H9 (cell line): ENCODE measurements at regions not wholly inside any gene's neighbourhood (a gene's known extent, or its start where the extent isn't known, plus 50 kb on each side); places are given as distances from the start of the nearest gene placed in this dataset.

Source experiments
- DNase-seq: peaks from one replicate; pipeline ENCODE4 v3.0.0-alpha.2; 2017
- H2AFZ ChIP-seq: one replicate; pipeline ENCODE4 v1.6.1; 2013; ENCODE audit warnings: mild to moderate bottlenecking, low read length, control low read depth, moderate library complexity
- H2AK5ac ChIP-seq: 2 replicates; pipeline ENCODE4 v1.6.1; 2013; ENCODE audit warnings: low read length, control low read depth, mixed read lengths; ENCODE audit not compliant: insufficient read length
- H2BK120ac ChIP-seq: one replicate; pipeline ENCODE4 v1.6.1; 2013; ENCODE audit warnings: low read depth, mild to moderate bottlenecking, low read length, control low read depth, inconsistent platforms; ENCODE audit not compliant: poor library complexity, severe bottlenecking
- H2BK12ac ChIP-seq: 2 replicates; pipeline ENCODE4 v1.6.1; 2013; ENCODE audit warnings: low read length, control low read depth, mixed read lengths, low read depth; ENCODE audit not compliant: insufficient read length
- H2BK15ac ChIP-seq: 2 replicates; pipeline ENCODE4 v1.6.1; 2013; ENCODE audit warnings: low read depth, low read length, control low read depth
- H2BK20ac ChIP-seq: one replicate; pipeline ENCODE4 v1.6.1; 2013; ENCODE audit warnings: low read depth, mild to moderate bottlenecking, low read length, control low read depth, inconsistent platforms; ENCODE audit not compliant: poor library complexity, severe bottlenecking
- H2BK5ac ChIP-seq: 2 replicates; pipeline ENCODE4 v1.6.1; 2013; ENCODE audit warnings: low read length, control low read depth, mixed read lengths; ENCODE audit not compliant: insufficient read length
- H3K14ac ChIP-seq: 2 replicates; pipeline ENCODE4 v1.6.1; 2013; ENCODE audit warnings: low read length, control low read depth; ENCODE audit not compliant: insufficient read depth
- H3K18ac ChIP-seq: 2 replicates; pipeline ENCODE4 v1.6.1; 2013; ENCODE audit warnings: low read depth, mild to moderate bottlenecking, mixed read lengths, low read length, control low read depth; ENCODE audit not compliant: insufficient read length
- H3K23ac ChIP-seq: 2 replicates; pipeline ENCODE4 v1.6.1; 2013; ENCODE audit warnings: low read length, control low read depth, mixed read lengths, low read depth; ENCODE audit not compliant: insufficient read length
- H3K23me2 ChIP-seq: 2 replicates; pipeline ENCODE4 v1.6.1; 2013; ENCODE audit warnings: low read depth, mild to moderate bottlenecking, mixed read lengths, low read length, control low read depth; ENCODE audit not compliant: insufficient read length, poor library complexity, severe bottlenecking
- H3K27ac ChIP-seq: 2 replicates; pipeline ENCODE4 v1.5.1; 2013; ENCODE audit warnings: low read length, control low read depth, mixed read lengths, low read depth; ENCODE audit not compliant: insufficient read length
- H3K27me3 ChIP-seq: 2 replicates; pipeline ENCODE4 v1.6.1; 2013; ENCODE audit warnings: low read length, control low read depth, inconsistent platforms; ENCODE audit not compliant: insufficient read depth
- H3K4ac ChIP-seq: 2 replicates; pipeline ENCODE4 v1.6.1; 2013; ENCODE audit warnings: low read depth, mild to moderate bottlenecking, control low read depth, inconsistent platforms, low read length, moderate library complexity
- H3K4me1 ChIP-seq: 2 replicates; pipeline ENCODE4 v1.6.1; 2013; ENCODE audit warnings: low read length, control low read depth, inconsistent platforms; ENCODE audit not compliant: insufficient read depth
- H3K4me2 ChIP-seq: 2 replicates; pipeline ENCODE4 v1.6.1; 2013; ENCODE audit warnings: low read length, control low read depth, mixed read lengths; ENCODE audit not compliant: insufficient read length, insufficient read depth
- H3K56ac ChIP-seq: 2 replicates; pipeline ENCODE4 v1.6.1; 2013; ENCODE audit warnings: low read depth, mild to moderate bottlenecking, mixed read lengths, low read length, control low read depth; ENCODE audit not compliant: insufficient read length
- H3K79me1 ChIP-seq: 2 replicates; pipeline ENCODE4 v1.6.1; 2013; ENCODE audit warnings: low read depth, mild to moderate bottlenecking, moderate library complexity, low read length, control low read depth, inconsistent platforms; ENCODE audit not compliant: insufficient read depth, poor library complexity, severe bottlenecking
- H3K79me2 ChIP-seq: 2 replicates; pipeline ENCODE4 v1.6.1; 2013; ENCODE audit warnings: low read length, control low read depth, inconsistent platforms; ENCODE audit not compliant: insufficient read depth
- H3K9ac ChIP-seq: 2 replicates; pipeline ENCODE4 v1.6.1; 2013; ENCODE audit warnings: low read length, control low read depth, mixed read lengths; ENCODE audit not compliant: insufficient read length; ENCODE audit errors: extremely low read depth
- H3K9me3 ChIP-seq: one replicate; pipeline ENCODE4 v1.6.1; 2013; ENCODE audit warnings: low read depth, low read length, inconsistent platforms; ENCODE audit not compliant: control insufficient read depth
- H3T11ph ChIP-seq: one replicate; pipeline ENCODE4 v1.6.1; 2013; ENCODE audit warnings: mild to moderate bottlenecking, low read length, control low read depth, inconsistent platforms
- H4K20me1 ChIP-seq: one replicate; pipeline ENCODE4 v1.6.1; 2013; ENCODE audit not compliant: control insufficient read depth, insufficient read length, insufficient read depth
- H4K5ac ChIP-seq: 2 replicates; pipeline ENCODE4 v1.6.1; 2013; ENCODE audit warnings: low read depth, mild to moderate bottlenecking, mixed read lengths, low read length, control low read depth; ENCODE audit not compliant: insufficient read length
- H4K8ac ChIP-seq: replicated peaks from 2 replicates; pipeline ENCODE4 v1.6.1; 2013; ENCODE audit warnings: low read length, control low read depth, mixed read lengths, low read depth; ENCODE audit not compliant: insufficient read length
- H4K91ac ChIP-seq: 2 replicates; pipeline ENCODE4 v1.6.1; 2013; ENCODE audit warnings: low read depth, mild to moderate bottlenecking, moderate library complexity, mixed read lengths, low read length, control low read depth; ENCODE audit not compliant: insufficient read length
- H3K27ac Mint-ChIP-seq, 3 experiments: 2 replicates in 2 of 3; 3 replicates in 1 of 3; pipeline ENCODE4 v1.8.0; 2020 to 2021; ENCODE audit warnings: mixed read lengths in 3 of 3, mild to moderate bottlenecking in 1 of 3, moderate library complexity in 1 of 3
- H3K27me3 Mint-ChIP-seq: 2 replicates; pipeline ENCODE4 v1.8.0; 2021; ENCODE audit warnings: low read depth, mild to moderate bottlenecking, moderate library complexity, mixed read lengths
- H3K36me3 Mint-ChIP-seq, 3 experiments: 2 replicates in 2 of 3; 3 replicates in 1 of 3; pipeline ENCODE4 v1.8.0; 2020 to 2021; ENCODE audit warnings: low read depth in 3 of 3, mixed read lengths in 3 of 3; ENCODE audit not compliant: insufficient read depth in 1 of 3
- H3K4me1 Mint-ChIP-seq, 2 experiments: 2 replicates each; pipeline ENCODE4 v1.8.0; 2020; ENCODE audit warnings: mixed read lengths in 2 of 2
- H3K4me3 Mint-ChIP-seq, 2 experiments: 2 replicates in 1 of 2; 3 replicates in 1 of 2; pipeline ENCODE4 v1.8.0; 2020 to 2021; ENCODE audit warnings: mild to moderate bottlenecking in 2 of 2, mixed read lengths in 2 of 2, moderate library complexity in 1 of 2
- H3K9me3 Mint-ChIP-seq, 2 experiments: 2 replicates in 1 of 2; 3 replicates in 1 of 2; pipeline ENCODE4 v1.8.0; 2020; ENCODE audit warnings: mild to moderate bottlenecking in 2 of 2, mixed read lengths in 2 of 2, moderate library complexity in 1 of 2
- WGBS: extraction: QIAGEN DNeasy Blood & Tissue Kit; methylation state at CpG from one replicate; pipeline ENCODE4 v1.1.7; 2013; ENCODE audit warnings: missing lambda C conversion rate, low lambda C conversion rate, mixed read lengths; ENCODE audit not compliant: insufficient read length; ENCODE audit errors: extremely low coverage; 5-methylcytosine and 5-hydroxymethylcytosine counted together
- TF ChIP-seq, protein P1 (sequence below): fragments of 200-600 bp; sonication (generic); conservative IDR thresholded peaks from 3 replicates; pipeline ENCODE4 v1.8.0; 2021; ENCODE audit warnings: antibody characterized with exemption, mild to moderate bottlenecking

DNA sequence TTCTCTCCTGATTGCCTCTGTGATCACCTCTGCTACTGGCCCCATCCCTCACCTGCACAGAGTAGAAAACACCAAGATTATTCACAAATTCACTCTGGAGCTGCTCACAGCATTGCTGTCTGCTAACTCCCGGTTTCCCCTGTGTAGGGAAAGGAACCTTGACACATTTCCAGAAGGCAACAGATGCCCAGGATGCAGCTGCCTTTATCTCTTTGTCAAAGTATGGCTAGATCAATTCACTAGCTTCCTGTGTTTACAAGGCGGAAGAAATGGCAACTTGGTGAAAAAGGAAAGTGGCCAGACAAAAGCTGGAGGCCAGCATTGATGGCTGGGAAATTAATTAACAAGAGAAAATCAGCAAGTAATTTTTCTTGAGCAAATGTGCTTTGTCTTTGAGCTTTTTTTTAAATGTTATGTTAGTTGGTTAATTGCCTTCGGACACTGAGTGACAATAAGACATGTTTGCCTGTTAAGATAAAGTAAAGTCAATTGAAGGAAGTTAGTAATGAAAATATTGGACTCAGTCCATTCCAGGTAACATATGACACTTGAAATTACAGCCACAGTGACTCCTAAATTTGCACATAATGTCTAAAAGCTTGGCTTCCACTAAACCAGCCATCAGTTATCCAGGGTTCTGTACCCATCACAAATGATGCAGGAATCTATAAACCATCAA, 394.6 kb upstream of the IL12A start:
- Histone ChIP-seq H2BK5ac (no peak overlapping the region), H3K27ac (no peak overlapping the region), H4K8ac (no peak overlapping the region), H3K4me2 (no peak overlapping the region), H4K20me1 (no peaks in the 10 kb centered on the region), H3T11ph (no peak overlapping the region), H3K4ac (no peak overlapping the region), H2AFZ (no peak overlapping the region), H3K79me2 (no peaks in the 10 kb centered on the region), H3K4me1 (0 out of 2 replicates have a peak, but pooled peaks cover 2% of the 10 kb centered on the region), H3K23me2 (no peaks in the 10 kb centered on the region), H2BK12ac (no peak overlapping the region), H2BK15ac (no peak overlapping the region), H2BK20ac (no peak overlapping the region), H4K5ac (no peak overlapping the region), H3K14ac (no peak overlapping the region), H3K23ac (no peak overlapping the region), H3K79me1 (no peaks in the 10 kb centered on the region), H3K56ac (no peak overlapping the region), H4K91ac (no peak overlapping the region), H3K27me3 (no peaks in the 10 kb centered on the region), H3K9me3 (no peaks in the 10 kb centered on the region), H2BK120ac (no peak overlapping the region), H3K9ac (no peak overlapping the region), H2AK5ac (no peak overlapping the region), H3K18ac (no peak overlapping the region)
- TF ChIP-seq, protein P1, sequence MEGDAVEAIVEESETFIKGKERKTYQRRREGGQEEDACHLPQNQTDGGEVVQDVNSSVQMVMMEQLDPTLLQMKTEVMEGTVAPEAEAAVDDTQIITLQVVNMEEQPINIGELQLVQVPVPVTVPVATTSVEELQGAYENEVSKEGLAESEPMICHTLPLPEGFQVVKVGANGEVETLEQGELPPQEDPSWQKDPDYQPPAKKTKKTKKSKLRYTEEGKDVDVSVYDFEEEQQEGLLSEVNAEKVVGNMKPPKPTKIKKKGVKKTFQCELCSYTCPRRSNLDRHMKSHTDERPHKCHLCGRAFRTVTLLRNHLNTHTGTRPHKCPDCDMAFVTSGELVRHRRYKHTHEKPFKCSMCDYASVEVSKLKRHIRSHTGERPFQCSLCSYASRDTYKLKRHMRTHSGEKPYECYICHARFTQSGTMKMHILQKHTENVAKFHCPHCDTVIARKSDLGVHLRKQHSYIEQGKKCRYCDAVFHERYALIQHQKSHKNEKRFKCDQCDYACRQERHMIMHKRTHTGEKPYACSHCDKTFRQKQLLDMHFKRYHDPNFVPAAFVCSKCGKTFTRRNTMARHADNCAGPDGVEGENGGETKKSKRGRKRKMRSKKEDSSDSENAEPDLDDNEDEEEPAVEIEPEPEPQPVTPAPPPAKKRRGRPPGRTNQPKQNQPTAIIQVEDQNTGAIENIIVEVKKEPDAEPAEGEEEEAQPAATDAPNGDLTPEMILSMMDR, result no peak
- no peaks in the 10 kb centered on the region for H3K4me1 Mint-ChIP-seq
- H3K4me3 Mint-ChIP-seq, result no peak overlapping the region
- H3K9me3 Mint-ChIP-seq, result peaks cover 0 to 4% of the 10 kb centered on the region in 2 experiments; a peak in 1 of 5 replicates
- no peak for DNase-seq
- no peak overlapping the region for H3K27ac Mint-ChIP-seq
- no CpG with 5 or more reads among the region's 3 CpGs for WGBS
- H3K36me3 Mint-ChIP-seq, result no peaks in the 10 kb centered on the region
- H3K27me3 Mint-ChIP-seq, result no peaks in the 10 kb centered on the region; the same call in 1 of the 2 replicates
